Dermis microvascular lymphatic vessel endothelial cell (primary cell): ENCODE measurements at regions not wholly inside any gene's neighbourhood (a gene's known extent, or its start where the extent isn't known, plus 50 kb on each side); places are given as distances from the start of the nearest gene placed in this dataset.
A peak's percentile ranks its signal among the peaks of the same experiment; 100 is the strongest.

Experiments used
- DNase-seq, 2 donors: peaks; one replicate each; pipeline versions ENCODE4 v3.0.0 to v3.0.0-alpha.2; 2010; ENCODE audit warnings: low read depth in 2 of 2

DNA sequence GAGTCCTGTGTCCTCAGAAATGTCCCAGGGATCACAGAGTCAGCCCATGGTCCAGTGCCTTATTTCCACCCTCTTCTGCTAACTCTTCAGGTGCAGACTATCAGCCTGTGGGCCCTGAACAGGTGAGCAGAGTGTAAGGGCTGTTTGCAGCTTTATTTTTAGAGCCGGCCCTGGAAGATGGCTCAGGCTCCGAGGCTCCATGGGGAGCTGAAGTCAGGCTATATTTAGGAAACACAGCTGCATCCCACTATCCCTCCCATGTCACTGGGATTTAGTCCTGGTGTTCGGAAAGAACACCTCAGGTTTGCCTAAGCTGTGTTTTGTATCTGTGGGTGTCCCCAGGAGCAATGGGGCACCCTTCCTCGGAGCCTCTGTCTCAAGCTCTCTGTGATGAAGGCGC, 126.9 kb downstream of the RPS24 start:
- no peak for DNase-seq

DNA sequence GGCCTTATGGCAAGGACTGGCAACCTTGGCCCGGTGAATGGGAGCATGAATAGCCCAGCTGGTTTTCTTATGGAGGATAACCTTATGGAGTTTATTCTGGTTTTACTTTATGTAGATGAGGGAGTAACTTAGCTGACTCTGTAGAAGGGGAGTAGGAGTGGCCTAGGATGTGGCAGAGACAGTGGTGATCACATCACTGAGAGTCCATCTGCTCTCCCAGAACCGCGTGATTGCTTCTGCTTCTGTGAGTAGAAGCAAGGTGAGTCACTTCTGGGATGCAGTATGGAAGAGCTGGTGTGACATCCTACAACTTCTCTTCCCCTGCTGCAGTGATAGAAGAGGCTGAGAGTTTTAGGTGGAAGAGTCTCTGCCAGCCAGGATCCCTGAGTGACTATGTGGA, 129.2 kb downstream of the RPS24 start:
- DNase-seq: no peak

GRCh38 chr10:78164702-78165101, 131.0 kb downstream of the RPS24 start:
- DNase-seq: no peak

DNA sequence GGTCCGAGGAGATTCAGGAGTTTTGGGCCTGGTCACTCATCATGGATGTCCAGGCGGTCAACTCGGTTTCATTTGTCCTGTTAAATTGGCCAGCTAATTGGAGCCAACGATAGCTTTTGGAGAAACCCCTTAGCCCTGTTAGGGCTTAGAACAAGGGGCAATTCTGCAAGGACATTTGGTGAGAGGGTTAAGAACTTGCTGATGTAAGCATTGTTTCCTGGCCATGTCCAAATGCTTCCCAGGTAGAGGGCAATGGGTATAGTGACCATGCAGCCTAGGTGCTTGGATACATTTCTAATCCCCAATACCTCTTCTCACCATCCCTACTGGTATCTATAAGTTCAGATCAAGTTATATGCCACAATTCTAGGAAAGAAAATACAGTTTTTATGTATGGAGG, 131.5 kb downstream of the RPS24 start:
- DNase-seq: no peak

DNA sequence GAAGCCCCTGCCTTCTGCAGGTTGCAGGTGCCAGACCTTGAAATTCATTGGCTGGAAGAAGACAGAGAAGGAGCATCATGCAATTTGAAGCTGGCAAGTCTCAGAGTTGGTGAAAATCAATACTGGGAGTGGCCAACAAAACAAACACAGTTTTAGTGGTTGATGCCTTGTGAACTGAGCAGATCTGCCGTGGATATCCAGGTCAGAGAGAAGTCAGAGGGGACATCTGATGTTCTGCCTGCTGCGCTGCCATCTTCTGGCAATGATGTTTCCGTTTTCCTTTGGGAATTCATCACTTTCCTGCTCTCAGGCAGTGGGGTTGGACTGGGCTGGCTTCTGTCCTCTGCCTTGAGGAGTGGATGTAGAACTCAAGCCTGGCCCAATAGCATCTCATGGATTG, 132.0 kb downstream of the RPS24 start:
- no peak for DNase-seq

DNA sequence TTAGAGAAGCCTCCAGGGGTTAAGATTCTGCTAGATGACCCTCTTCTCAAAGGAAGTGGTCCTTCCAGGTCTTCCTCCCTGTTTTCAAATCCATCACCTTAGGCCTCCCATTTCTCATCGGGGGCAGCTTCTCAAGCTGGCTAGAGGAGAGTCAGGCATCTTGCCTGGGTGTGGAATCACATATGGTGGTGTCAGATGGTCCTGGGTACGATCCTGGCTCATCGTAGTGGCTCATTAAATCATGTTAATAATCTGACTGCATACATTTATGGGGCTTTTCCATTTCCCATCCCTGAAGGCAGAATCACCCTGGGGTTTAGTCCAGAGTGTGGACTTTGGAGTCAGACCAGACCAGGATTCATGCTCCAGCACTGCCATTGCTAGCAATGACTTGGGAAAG, 132.6 kb downstream of the RPS24 start:
- DNase-seq: no peak

- DNase-seq: no peak
Observed at GRCh38 chr10:78169214-78169613, 135.6 kb downstream of the RPS24 start.

DNA sequence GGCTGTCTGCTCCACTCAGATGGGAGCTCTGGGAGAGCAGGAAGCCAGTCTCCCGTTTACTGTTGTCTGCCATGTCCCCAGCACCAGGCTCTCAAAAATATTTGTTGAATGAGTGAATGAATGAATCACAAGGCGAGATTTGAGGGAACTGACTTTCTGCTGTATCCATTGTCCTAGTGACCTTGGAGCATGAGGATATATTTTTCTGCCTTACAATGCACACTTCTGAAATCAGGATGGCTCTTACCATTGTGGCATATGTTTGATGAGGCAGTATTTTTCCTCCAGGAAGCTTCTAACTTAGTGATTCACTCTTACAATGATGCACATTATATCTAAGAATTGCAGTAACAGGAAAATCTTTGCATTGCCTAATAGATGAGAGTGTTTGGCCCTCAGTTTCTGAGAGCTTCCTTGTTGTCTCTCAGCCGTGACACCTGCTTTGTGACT, 136.4 kb downstream of the RPS24 start:
- DNase-seq: peak in 1 of 2 donors; percentile 25

- DNase-seq: no peak
Observed at GRCh38 chr10:78171633-78172400, 138.2 kb downstream of the RPS24 start.

- DNase-seq: no peak
Observed at GRCh38 chr10:78173360-78174015, 139.8 kb downstream of the RPS24 start.

GRCh38 chr10:78175444-78176015, 141.9 kb downstream of the RPS24 start:
- DNase-seq: peak in 1 of 2 donors; percentile 40

GRCh38 chr10:78176320-78177317, 143.0 kb downstream of the RPS24 start:
- DNase-seq: no peak

DNA sequence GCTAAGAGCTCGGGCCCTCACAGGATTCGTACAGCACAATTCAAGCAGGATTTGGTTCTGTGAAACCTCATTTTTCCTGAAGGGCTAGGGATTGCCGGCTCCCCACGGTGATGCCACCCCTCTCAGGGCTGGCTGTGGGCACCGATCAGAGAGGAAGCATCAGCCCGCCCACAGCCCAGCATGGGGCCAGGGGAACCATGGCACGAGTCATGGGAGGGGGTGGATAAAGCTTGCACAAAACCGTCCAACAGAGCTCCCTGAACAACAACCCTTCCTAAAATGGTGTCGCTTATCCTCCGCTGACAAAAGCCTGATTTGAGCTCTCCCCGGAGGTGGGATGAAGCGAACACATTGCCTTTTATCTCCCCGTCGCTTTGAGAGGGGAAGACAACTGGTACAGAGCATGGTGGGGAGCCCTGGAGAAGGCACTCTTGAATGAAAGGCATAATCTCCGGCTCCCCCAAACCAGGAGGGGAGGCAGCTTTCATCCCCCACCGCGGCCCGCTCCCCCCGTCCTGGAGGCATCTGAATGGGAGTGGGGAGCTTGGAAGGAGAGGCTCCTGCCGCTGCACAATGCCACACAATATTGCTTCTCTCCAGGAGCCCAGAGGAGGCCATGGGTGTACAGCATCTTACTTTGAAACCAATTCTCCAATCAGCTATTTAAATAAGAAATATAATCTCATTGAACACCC, 144.0 kb downstream of the RPS24 start:
- DNase-seq: no peak

DNA sequence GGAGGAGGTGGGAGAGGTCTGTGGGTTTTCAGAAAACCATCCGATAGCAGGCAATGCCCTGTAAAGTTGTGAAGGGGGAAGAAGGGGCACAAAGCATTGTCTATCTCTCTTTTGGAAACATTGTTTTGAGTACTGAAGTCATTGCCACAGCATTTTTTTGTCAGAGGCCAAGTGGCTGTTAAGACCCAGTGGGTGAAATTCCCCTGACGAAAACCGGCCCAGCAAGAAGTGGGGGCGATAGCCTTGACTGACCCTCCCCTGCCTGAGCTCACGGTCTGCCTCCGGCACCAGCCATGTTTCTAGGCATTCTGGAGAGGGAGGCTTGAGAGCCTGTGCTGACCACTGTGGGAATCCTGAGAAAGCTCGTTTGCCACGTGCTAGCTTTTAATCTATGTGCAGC, 144.7 kb downstream of the RPS24 start:
- no peak for DNase-seq

DNA sequence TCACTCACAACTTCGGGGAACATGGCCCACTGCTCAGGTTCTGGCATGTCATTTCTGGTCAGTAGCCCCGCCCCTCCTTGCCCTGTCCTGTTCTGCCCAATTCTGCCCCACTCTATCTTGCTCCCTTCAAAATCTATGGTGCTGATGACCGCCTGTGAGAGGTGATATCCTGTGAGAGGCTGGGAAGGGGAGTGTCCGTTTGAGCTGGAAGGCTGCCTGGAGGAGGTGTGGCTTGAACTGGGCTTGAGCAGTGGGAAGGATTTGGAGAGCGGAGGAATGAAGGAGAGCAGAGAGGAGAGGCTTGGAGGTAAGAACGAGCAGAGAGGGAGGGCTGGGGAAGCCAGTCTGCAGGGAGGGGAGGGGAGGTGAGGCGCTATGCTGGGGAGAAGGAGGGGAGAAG, 145.3 kb downstream of the RPS24 start:
- no peak for DNase-seq

- DNase-seq: no peak
Observed at GRCh38 chr10:78179886-78180705, 146.4 kb downstream of the RPS24 start.

DNA sequence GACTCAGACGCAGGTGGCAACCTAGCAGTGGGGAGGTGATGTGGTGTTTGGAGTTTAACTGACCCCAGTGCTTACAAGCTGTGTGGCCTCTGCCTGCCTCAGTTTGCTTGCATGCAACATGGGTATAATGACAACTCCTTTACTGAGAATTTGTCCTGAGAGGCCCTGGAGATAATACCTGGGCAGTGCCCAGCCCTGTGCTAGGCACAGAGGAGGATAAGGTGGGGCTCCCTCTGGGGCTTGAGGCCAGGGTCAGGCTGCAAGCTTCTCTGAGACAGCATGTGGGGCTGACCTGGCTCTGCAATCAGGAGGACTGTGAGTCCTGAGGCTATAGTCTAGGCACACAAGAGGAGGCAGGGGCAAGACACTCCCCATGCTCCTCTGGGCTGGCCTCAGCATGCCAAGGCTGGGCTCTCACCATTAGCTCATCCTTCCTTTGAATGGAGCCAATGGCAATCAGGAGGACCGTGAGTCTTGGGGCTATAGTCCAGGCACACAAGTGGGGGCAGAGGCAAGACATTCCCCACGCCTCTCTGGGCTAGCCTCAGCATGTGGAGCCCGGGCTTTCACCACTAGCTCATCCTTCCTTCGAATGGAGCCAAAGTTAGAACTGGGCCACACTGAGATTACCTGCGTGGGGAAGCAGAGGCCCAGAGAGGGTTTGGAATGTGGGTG, 147.9 kb downstream of the RPS24 start:
- DNase-seq: no peak

GRCh38 chr10:78182841-78183240, 149.2 kb downstream of the RPS24 start:
- DNase-seq: no peak

- no peak for DNase-seq
Observed at GRCh38 chr10:78184851-78185692, 151.4 kb downstream of the RPS24 start.
